ENCODE measurements at regions not wholly inside any gene's neighbourhood (a gene's known extent, or its start where the extent isn't known, plus 50 kb on each side); places are given as distances from the start of the nearest gene placed in this dataset.

- no peak for TF ChIP-seq POLR2AphosphoS5 (IDR thresholded peaks at IDR 0.05; ENCODE audit: borderline replicate concordance, low read depth, low read length)
- no peak for TF ChIP-seq EZH2 (IDR thresholded peaks at IDR 0.05)
- TF ChIP-seq FOXP2 (optimal IDR thresholded peaks at IDR 0.05; ENCODE audit: control extremely low read depth, extremely low read length, insufficient read depth) = no peak
These were observed 169.9 kb downstream of the COX18 start for GRCh38 chr4:72899621-72900020.

Measured in SK-N-MC (cell line).